ENCODE measurements at regions not wholly inside any gene's neighbourhood (a gene's known extent, or its start where the extent isn't known, plus 50 kb on each side); places are given as distances from the start of the nearest gene placed in this dataset.

DNA sequence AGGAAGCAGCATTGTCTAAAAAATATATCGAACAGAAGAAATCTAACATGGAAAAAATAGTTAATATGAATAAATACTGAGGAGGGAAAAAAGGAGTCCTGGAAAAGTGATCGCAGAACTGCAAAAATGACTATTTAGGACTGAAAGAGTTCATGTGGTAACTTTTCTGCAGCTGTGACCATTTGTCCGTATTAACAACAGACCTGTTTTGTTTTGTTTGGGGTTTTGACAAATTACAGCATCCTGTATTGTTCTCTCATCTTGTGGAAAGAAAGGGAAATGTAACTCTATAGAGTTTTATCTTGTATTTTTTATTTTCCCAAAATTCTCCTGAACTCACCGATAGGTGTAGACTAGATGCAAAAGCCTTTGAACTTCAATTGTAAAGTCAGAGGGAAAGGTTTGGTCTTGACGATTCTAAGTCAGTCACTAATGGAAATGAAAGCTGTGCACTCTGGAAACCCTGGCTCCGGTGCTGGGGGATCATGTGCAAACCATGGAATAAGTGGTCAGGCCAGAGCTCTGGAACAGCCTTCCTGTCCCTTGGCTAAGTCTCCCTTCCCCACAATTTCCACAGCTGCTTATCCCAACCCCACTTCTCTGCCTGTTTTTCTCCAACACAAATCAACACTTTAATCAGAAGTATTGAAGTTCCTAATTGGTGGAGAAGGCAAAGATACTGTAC lies 51.2 kb upstream of the MARCKS start:
- TF ChIP-seq CTCF (IDR thresholded peaks at IDR 0.05; ENCODE audit: low read length) (no peak), EZH2 (optimal IDR thresholded peaks at IDR 0.05; ENCODE audit: low read depth, low read length) (no peak), EZH2phosphoT487 (IDR thresholded peaks at IDR 0.05; ENCODE audit: low read length) (no peak)

All from MM.1S (cell line).